Forelimb muscle (tissue), 1 donor: ENCODE measurements at regions not wholly inside any gene's neighbourhood (a gene's known extent, or its start where the extent isn't known, plus 50 kb on each side); places are given as distances from the start of the nearest gene placed in this dataset.

ENCODE experiments used
- DNase-seq: peaks from one replicate; pipeline ENCODE4 v3.0.0-alpha.2; 2013; ENCODE audit warnings: low read depth

DNA sequence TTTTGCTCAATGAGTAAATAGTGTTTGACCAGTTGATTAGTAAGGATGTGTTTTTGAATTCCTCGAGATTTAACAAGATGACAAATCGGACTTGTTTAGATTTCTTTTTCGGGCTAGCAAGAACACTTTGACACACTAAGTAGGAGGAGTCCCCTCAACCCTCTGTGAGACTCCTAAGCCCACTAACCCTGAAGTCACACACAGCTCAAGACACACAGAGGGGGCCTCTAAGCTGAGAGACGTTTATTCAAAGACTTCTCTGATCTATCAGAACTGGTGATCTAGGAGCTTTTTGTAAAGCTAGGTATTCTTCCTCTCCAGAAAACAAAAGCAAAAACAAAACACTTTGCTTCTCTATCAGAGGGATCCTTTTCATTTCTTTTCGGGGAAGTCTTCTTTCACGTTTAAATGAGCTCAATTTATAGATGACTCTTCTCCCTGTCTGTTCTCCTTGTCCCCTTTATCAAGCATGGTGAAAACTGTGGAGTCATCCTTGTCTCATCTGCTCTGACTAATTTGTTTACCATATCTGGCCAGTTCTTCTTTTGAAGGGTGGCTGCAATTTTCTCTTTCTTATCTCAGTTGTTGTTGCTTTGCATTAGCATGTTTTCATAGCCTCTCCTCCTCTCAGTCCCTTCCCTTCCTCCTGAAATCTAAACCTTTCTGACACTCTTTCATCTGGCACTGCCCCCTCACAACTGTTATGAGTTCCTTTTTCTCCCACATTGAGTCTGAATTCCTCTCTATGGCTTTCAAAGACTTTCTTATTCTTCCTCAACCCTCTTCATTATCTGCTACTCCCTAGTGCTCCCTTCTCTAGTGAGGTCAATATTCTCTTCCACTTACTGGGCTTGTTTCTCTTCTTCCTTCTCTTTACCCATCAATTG lies 68.5 kb upstream of the RAI14 start:
- DNase-seq, result no peak

DNA sequence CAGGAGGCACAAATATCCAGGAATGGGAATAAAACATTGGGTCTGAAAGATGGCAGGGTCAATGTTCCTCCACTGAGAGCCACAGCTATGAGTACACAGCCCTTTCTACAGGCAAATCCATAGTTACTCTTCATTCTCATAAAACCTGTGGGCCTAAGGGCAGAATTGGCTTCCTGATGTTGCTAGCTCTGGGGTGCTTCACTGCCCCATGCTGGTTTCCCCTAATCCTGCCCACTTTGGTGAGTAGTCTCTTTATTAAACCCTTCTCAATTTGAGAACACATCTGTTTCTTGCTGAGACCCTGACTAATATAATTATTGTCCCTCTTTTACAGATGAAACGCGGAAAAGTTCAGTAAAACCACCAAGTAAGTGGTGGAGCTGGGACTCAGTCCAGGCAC lies 66.3 kb upstream of the RAI14 start:
- no peak for DNase-seq

DNA sequence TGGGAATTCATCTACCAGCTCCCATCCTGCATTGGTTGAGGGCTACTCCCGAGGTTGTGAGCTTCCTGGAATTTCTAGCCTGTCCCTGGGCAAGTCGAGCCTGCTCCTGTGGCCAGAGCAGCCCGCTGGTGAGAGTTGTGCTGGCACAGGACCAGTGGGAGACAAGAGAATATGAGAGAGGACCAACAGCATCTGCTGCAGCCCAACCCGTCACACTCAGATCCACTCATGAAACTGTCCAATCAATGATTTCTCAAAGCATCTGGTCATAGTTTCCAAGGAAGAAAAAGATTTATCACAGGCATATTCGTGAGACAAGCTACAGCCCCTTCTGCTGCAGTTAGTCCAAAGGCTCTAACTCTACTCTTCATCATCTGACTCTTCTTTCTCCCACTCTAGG lies 64.4 kb upstream of the RAI14 start:
- no peak for DNase-seq

DNA sequence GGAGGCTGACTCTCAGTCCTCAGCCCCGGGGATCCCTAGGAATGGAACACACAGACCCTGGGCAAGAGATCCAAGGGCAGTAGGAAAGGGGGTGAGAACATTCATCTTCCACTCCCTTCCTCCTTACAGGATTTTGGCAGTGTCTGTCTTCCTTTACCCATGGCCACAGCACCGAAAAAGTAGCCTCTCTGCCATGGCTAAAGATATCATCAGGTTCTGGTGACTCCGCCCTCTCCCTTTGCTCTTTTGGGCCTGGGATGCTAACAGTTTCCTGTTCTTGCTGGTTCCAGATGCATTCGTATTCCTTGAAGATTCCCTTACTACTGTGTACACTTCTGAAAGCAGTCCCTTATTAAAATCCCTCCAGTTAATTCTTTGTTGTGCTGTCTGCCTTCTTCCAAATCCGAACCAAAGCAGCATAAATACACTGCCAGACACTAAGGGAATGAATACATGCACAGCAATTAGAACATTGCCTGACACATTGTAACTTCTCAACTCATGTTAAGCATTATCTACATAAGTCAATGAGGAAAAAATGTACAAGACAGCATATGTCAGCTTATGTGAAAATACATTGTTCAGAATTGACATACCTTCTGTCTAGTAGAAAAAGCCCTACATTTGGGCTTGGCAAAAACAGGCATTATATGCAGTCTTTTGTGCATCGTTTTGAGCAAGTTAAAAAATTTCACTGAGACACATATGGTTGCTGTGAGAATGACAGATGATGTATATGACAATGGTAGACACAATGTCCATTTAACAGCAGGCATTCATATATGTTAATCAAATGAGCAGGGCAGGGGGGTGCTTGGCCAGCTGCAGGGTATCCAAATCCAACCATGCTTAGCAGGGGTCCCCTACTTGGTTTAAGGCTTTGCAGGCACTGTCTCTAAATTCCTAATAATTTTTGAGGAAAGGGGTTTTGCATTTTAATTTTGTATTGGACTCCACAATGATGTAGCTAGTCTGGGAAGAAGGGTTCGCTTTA lies 58.8 kb upstream of the RAI14 start:
- DNase-seq, result no peak

DNA sequence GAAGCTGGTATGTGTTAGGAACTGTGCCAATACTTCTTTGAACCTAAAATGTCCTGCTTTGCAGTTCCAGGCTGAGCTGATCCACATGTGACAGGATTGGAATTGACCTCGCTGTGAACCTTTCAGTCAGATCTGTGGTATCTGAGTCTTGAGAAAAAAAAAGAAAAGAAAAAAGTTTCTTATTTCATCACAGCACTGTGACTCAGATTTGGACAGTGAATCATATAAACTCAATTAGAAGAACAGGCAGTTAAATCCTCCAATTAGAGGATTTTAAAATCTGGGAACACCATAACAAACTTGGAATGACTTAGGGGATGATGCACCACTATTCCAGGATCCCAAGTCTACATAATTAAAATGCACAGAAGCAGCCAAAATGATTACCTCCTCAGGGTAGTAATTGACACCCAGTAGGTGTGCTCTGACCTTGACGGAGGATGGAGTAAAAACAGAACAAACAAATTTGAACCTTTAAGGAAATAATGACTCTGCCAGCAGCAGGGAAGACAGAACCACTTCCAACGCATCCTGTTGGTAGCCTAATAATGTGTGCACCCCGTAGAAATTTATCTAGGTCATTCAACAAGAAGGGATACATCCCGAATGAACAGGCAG lies 57.8 kb upstream of the RAI14 start:
- no peak for DNase-seq

DNA sequence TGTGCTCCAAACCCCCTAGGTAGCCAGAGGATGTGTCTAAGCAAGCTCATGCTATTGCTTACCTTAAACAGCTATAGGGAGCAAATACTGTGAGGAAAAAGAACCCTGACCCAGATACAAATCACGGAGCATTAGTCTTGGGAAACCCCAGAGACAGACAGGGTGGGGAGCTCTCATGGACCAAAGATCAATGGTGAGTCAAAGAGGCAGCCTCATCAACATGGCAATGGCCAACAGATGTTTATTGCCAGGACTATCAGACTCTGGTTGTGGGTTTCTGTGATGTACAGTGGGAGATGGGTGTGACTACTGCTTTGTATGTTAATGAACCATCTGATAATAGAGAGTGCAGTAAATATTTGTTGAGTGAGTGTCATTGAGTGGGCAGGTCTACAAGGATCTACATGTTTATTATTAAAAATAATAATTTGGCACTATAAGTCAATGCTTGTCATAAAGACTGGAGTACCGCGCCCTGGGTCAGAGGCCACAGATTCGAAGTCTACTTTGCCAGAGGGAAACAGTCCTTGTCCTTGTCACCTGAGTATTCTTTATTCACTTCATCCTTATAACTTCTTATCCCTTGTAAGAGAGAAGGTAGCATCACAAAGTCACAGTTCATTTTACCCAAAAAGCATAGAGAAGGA lies 56.5 kb upstream of the RAI14 start:
- no peak for DNase-seq

DNA sequence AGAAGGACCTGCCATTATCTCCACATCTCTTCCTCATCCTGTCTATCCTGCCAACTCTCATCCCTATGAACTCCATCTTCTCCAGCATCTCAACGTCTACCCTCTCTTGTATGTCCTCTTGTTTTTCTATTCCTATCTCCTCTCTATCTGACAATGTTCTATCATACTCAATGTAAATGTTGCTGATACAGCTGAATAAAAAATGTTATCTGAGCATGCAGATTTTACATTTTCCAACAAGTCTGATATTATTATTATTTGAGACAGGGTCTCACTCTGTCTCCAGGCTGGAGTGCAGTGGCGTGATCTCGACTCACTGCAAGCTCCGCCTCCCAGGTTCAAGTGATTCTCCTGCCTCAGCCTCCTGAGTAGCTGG lies 56.0 kb upstream of the RAI14 start:
- DNase-seq, result no peak

DNA sequence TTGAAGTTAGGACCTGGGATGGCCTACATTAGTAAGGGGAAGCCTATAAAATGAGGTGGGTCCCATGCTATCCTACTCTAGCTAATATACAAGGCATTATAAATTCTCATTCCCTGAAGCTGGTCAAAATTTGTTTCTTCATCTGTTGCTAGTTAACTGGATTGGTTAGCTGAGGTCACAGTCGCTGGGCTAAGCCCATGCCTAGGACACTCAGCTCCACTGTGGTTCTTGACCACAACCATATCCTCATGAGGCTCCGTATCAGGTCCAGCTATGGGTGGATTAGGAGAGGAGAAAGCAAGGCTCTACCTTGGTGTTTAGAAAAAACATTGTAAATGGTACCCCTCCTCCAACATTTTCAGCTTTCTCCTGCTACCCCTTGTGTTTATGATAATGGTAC lies 52.8 kb upstream of the RAI14 start:
- no peak for DNase-seq

DNA sequence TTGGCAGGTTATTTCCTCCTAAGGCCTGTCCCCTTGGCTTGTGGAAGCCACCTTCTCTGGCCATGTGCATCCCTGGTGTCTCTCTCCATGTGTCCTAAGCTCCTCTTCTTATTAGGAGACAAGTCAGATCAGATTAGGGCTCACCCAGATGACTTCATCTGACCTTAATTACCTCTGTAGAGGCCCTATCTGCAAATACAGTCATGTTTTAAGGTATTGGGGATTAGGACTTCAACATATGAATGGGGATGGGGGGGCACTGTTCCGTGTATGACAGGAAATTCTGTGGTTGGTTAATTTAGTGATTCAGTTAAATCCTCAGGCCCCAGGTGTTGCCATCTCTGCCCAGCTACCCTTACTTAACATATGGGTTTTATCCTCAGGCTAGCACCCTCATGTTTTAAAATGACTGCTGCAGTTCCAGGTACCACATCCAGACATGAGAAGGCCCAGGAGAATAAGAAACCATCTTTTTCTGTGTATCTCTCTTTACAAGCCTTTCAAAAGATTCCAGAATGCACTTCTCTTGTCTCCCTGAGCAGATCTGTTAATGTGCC lies 51.9 kb upstream of the RAI14 start:
- DNase-seq, result no peak

DNA sequence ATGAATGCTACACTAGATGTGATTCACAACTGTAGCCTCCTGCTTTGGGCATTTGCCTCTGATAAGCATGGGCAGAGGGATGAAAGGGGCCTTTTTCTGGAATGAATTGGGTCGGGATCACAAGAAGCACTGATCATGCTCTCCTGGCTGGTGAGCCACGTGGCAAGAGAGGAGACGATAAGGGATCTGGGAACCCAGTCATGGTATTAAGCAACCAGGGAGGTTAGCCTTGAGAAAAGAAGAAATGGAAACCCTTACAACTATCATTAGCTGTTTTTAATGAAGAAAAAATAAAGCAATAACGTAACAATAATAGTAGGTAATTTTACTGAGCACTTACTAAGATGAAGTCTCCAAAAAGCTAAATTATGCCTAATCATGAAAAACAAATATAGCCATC lies 50.0 kb upstream of the RAI14 start:
- no peak for DNase-seq
